Stimulated activated CD8-positive, alpha-beta memory T cell treated with anti-CD3 and anti-CD28 coated beads, Interleukin-7, amount 100 ng/mL, for 1 hour (primary cell): ENCODE measurements at regions not wholly inside any gene's neighbourhood (a gene's known extent, or its start where the extent isn't known, plus 50 kb on each side); places are given as distances from the start of the nearest gene placed in this dataset.

Experiments
- DNase-seq, 2 donors: peaks; one replicate each; pipeline ENCODE4 v3.0.0-alpha.2; 2020; ENCODE audit warnings: low read depth in 2 of 2

DNA sequence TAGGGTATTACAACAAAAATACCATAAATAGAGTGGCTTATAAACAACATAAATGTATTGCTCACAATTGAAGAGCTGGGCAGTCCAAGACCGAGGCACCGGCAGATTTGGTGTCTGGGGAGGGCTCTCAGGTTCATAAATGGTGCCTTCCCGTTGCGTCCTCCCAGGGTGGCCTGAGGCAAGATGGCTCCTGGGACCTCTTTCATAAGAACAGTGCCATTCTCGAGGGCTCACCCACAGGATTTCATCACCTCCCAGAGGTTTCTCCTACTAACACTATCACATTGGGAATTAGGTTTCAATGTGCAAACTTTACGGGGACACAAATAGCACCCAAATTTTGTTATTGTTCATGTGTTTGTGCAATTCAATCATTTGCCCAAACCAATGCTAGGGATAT is 793.5 kb upstream of the HS6ST1 start:
- no peak for DNase-seq

- no peak for DNase-seq
Measured at GRCh38 chr2:129113776-129114175, 795.1 kb upstream of the HS6ST1 start.

DNA sequence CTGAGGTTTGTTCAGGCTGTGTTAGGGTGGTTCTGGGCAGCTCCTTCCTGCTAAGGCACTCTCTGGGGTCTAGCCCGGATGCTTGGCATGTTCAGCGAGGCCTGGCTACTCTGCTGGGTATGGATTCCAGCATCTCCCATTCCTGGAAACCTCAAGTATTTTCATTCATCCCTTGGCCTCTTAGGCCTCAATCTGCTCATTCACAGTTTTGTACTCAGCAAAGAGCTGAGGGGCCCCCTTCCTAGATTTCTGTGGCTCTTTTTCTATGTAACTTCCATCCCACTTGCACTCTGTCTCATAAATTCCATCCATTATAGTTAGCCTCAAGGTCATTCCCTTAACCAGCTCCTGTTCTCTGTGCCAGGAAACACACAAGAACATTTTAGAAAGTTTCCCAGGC is 798.8 kb upstream of the HS6ST1 start:
- DNase-seq, result no peak

DNA sequence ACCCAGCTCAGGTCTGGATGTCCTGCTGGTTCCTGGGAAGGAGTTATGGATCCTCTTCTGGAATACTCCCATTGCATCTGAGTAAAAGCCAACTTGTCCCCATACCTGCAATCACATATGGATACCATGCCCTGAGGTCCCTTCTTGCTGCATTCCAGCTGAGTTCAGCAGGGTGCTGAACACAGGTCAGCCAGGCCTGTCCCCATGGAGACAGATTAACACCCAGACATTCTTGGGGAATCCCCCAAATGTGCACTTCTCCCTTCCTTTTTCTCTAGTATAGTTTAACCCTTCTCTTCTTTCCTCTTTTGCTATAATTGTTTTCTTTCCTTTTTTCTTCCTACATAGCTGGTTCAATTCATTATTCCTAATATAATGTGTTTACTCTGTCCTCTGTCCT is 799.6 kb upstream of the HS6ST1 start:
- DNase-seq, result no peak

DNA sequence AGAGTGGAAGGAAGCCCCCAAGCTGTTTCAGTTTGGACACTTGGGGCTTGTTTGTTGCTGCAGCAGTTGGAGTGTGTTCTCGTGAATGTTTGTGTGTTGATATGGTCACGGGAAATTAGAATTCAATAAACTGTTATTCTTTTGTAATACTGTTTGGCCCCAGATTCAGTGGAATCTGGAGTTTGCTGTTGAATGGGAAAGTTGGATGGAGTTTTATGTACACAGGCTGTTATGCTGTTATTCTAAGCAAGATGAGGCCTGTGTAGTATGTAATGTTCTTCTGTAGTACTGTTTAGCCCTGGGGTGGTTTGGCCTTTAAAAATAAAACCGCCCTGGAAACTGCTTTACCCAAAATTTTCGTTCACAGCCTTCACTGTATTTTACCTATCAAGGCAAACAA is 810.4 kb upstream of the HS6ST1 start:
- no peak for DNase-seq

GRCh38 chr2:129133692-129134641 is 815.3 kb upstream of the HS6ST1 start:
- no peak for DNase-seq

GRCh38 chr2:129135017-129135416 is 816.3 kb upstream of the HS6ST1 start:
- no peak for DNase-seq

GRCh38 chr2:129139380-129139779 is 820.7 kb upstream of the HS6ST1 start:
- DNase-seq, result no peak

- no peak for DNase-seq
Measured at GRCh38 chr2:129142465-129142864, 823.8 kb upstream of the HS6ST1 start.

- DNase-seq, result no peak
Measured at GRCh38 chr2:129144082-129144791, 825.6 kb upstream of the HS6ST1 start.

DNA sequence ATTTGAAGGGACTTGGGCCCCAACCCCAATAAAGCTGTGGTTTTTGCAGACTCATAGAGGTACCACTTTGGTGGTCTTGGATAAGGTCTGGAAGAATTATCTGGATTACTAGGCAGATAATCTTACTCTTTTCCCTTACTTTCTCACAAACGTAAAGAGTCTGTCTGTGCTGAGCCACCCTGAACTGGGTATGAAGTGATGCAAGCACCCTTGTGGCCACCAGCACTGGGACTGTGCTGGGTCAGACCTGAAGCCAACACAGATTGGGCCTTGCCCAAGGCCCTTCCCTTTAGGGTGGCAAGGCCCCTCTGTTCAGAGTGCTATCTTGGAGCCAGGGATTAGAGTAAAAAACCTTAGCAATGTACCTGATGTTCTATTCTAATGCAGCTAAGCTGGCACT is 827.0 kb upstream of the RAB6C start:
- no peak for DNase-seq

GRCh38 chr2:129160879-129161278 is 818.6 kb upstream of the RAB6C start:
- DNase-seq, result no peak

DNA sequence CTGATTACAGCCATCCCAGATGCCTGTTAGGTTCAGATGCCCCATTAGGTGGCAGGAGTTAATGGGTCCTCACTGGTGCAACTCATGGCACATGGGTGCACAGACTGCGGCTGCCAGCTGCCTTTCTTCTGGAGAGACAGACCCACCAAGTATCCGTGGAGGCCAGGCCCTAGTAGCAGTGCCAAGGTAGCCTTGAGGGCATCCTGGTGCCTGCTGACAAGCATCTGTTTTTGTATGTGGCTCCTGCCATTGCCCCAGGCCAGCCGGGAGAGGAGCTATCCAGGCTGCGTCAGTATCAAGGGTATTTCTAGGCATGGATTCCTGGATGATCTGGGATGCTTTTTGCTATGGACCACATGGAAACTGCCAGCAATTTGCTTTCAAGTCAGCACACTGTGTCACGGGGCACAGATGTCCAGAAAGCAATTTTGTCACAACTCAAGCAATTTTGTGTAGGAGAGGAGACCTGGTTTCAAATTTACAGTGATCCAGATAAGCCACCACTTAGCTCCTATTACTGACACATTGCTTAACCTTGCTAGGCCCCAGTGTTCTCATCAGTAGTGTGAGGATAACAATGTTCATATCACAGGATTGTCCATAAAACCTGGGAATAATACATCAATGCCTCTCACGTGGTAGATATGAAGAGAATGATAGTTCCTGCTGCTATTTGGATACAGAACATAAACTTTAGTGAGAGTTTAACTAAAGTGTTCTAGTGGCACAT is 815.1 kb upstream of the RAB6C start:
- DNase-seq, result no peak

DNA sequence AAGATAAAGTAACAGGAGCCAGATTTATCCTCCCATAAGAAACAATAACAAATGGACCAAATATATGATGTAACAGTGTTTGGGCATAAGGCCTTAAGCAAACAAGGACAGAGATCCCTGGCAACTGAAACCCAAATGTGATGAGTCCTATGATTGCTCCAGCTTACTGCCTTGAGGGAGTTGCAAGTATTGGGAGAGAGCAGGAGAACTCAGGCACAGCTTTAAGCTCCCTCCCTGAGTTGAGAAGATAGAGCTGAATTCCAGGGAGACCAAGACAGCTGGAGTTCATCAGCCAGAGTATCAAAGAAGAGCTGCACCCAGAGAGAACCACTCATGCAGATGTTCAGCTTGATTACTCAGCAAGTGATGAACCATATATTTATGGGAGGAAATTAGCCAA is 814.5 kb upstream of the RAB6C start:
- no peak for DNase-seq

GRCh38 chr2:129167456-129167855 is 812.0 kb upstream of the RAB6C start:
- no peak for DNase-seq

- DNase-seq, result no peak
Measured at GRCh38 chr2:129170570-129170969, 808.9 kb upstream of the RAB6C start.

DNA sequence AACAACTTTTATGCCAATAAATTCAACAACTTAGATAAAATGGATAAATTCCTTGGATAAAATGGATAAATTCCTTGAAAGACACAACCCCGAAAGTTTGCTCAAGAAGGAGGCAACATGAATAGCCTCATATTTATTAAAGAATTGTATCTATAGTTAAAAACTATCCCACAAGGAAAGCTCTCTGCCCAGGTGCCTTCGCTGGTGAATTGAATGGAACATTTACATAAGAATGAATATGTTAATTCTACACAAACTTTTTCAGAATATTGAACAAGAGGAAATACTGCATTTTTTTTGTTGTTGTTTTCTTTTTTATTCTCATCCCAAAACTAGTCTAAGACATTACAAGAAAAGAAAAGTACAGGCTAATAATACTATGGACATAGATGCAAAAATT is 805.3 kb upstream of the RAB6C start:
- no peak for DNase-seq

DNA sequence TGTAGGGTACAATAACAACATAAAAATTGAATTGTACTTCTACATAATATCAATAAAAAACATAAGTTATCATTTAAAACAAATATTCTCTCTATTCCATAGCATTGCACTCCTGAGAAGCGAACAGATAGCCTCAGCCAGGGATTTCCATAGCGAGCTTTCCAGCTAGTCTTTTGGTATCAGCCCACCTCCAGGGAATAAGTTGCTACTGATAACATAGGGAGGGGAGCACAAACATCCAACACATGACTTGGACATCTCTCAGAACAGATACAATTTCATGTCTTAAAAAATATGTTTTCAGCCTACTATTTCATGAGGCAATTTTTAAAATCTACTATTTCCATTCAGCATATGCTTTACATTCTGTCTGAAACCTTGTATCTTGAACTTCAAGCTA is 804.4 kb upstream of the RAB6C start:
- no peak for DNase-seq

GRCh38 chr2:129176375-129176774 is 803.1 kb upstream of the RAB6C start:
- DNase-seq, result no peak

- DNase-seq, result no peak
Measured at GRCh38 chr2:129178356-129178755, 801.1 kb upstream of the RAB6C start.

DNA sequence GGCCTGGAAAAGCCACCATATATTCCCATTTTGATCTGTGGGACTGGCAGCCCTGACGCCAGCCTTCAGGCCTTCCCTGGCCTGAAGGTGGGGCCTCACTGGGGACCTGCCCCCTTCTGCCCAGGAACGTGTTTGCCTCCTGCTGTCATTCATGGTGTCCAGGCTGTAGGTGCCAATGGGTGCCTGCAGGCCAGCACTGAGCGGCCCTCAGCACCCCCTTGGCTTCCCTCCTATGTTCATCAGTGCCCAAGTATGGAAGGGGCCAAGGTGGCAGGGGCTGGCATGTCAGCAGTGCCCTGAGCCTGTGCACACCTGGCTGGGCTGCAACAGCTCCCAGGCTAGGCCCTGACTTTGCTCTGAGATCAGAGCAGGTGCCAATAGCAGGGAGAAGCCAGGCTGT is 800.3 kb upstream of the RAB6C start:
- no peak for DNase-seq

DNA sequence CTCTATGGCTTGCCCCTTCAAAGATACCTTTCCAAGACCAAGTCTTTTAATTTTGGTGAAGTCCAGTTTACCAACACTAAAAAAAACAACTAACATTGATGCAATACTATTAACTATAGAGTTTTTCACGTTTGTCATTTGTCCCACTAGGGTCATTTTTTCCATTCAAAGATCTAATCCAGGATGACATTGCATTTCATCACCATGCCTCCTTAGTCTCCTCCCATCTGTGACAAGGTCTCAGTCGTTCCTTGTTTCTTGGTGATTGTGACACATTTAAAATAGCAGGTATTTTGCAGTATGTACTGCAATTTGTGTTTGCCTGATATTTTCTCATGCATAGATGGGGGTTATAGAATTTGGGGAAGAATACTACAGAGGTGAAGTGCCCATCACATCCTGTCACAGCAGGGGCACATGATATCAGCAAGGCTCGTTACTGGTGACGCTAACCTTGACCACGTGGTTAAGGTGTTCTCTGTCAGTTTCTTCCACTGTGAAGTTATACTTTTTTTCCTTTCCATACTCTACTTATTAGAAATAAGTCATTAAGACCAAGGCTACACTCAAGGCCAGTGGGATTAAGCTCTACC is 799.2 kb upstream of the RAB6C start:
- no peak for DNase-seq
